ENCODE measurements at regions not wholly inside any gene's neighbourhood (a gene's known extent, or its start where the extent isn't known, plus 50 kb on each side); places are given as distances from the start of the nearest gene placed in this dataset.

- TF ChIP-seq CTCF (conservative IDR thresholded peaks at IDR 0.05; ENCODE audit: low read depth, low read length) = no peak
- TF ChIP-seq EZH2 (IDR thresholded peaks at IDR 0.05; ENCODE audit: low read length, unreplicated experiment) = no peak
- TF ChIP-seq EZH2phosphoT487 (IDR thresholded peaks at IDR 0.05; ENCODE audit: borderline replicate concordance, low read length) = no peak
Observed at GRCh38 chr10:131669838-131670237, 231.0 kb upstream of the PPP2R2D start.
